Activated T-cell treated with anti-CD3 and anti-CD28 coated beads, Interleukin-2, amount 50 U/mL, for 72 hours (primary cell): ENCODE measurements at regions not wholly inside any gene's neighbourhood (a gene's known extent, or its start where the extent isn't known, plus 50 kb on each side); places are given as distances from the start of the nearest gene placed in this dataset.

Experiments used
- ATAC-seq, 2 donors: fragments of 150-1000 bp; cut with Tn5 transposase; replicated peaks in 1 of 2; 2 replicates each; pipeline ENCODE4 v1.10.0; 2021; ENCODE audit warnings: moderate library complexity in 2 of 2, mild to moderate bottlenecking in 1 of 2
- DNase-seq, 2 donors: peaks; one replicate each; pipeline ENCODE4 v3.0.0; 2021 to 2022; ENCODE audit warnings: mixed read lengths in 1 of 2
- H3K27ac Mint-ChIP-seq: one replicate; pipeline ENCODE4 v1.8.0; 2022; ENCODE audit warnings: mild to moderate bottlenecking, moderate library complexity, mixed read lengths
- H3K27me3 Mint-ChIP-seq: one replicate; pipeline ENCODE4 v1.8.0; 2022; ENCODE audit warnings: low read depth, mixed read lengths
- H3K36me3 Mint-ChIP-seq, 2 donors: one replicate each; pipeline ENCODE4 v1.8.0; 2022; ENCODE audit warnings: mixed read lengths in 2 of 2, mild to moderate bottlenecking in 1 of 2; ENCODE audit not compliant: insufficient read depth in 2 of 2
- H3K4me1 Mint-ChIP-seq: one replicate; pipeline ENCODE4 v1.8.0; 2022; ENCODE audit warnings: low read depth, mixed read lengths
- H3K4me3 Mint-ChIP-seq, 2 donors: one replicate each; pipeline ENCODE4 v1.8.0; 2022; ENCODE audit warnings: mild to moderate bottlenecking in 2 of 2, mixed read lengths in 2 of 2, moderate library complexity in 2 of 2
- H3K9me3 Mint-ChIP-seq, 2 donors: one replicate each; pipeline ENCODE4 v1.8.0; 2022; ENCODE audit warnings: mixed read lengths in 2 of 2

GRCh38 chr20:30985386-30985785, 272.1 kb upstream of the DEFB115 start:
- Mint-ChIP-seq H3K4me1 (no peaks in the 10 kb centered on the region), H3K36me3 (peaks cover 9 to 19% of the 10 kb centered on the region in 2 donors), H3K27ac (no peak overlapping the region), H3K4me3 (no peak overlapping the region), H3K9me3 (peaks cover 15 to 20% of the 10 kb centered on the region in 2 donors), H3K27me3 (no peaks in the 10 kb centered on the region)
- no peak for ATAC-seq
- no peak for DNase-seq
